ENCODE measurements at regions not wholly inside any gene's neighbourhood (a gene's known extent, or its start where the extent isn't known, plus 50 kb on each side); places are given as distances from the start of the nearest gene placed in this dataset.
"Not testable (repeated sequence)": the region's sequence is repeated elsewhere in the genome, so short reads cannot be mapped to it uniquely, and the experiment has no call there.

DNA sequence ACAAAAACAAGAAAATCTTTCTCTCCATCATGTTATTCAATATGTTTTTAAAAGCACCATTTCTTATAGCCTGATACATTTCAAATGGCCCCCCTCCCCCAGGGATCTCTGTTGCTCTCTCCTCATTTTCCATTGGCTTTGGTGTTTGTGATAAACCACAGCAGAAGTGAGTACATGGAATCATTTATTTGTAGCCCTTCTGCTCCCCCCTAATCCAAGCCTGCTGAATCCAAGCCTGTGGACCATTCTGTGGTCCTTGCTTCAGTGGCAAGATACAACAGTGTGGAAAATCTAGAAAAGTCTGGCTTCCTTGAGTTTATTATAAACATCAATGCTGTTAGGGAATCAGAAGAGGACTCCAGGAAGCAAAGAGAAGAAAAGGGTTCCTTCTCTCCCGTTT, 737.2 kb upstream of the TPTE start:
- peaks cover 43% of the 10 kb centered on the region for H3K9me3 ChIP-seq (ENCODE audit: low read length)
- H3K79me2 ChIP-seq (ENCODE audit: low read length); H4K20me1 ChIP-seq (ENCODE audit: insufficient read depth, low read depth, low read length); H3K9ac ChIP-seq (ENCODE audit: low read length); H3K36me3 ChIP-seq (ENCODE audit: insufficient read depth, low read length); H3K9me2 ChIP-seq (replicated peaks; ENCODE audit: insufficient read depth, low read length); H3K4me1 ChIP-seq (ENCODE audit: low read length); H3K27ac ChIP-seq (ENCODE audit: low read length); H3K27me3 ChIP-seq (ENCODE audit: low read length); H2AFZ ChIP-seq (ENCODE audit: low read length); H3K4me3 ChIP-seq (ENCODE audit: low read length); H3K4me2 ChIP-seq (ENCODE audit: low read depth, low read length, poor library complexity, severe bottlenecking): not testable (repeated sequence)
- peak; percentile 30 for DNase-seq

DNA sequence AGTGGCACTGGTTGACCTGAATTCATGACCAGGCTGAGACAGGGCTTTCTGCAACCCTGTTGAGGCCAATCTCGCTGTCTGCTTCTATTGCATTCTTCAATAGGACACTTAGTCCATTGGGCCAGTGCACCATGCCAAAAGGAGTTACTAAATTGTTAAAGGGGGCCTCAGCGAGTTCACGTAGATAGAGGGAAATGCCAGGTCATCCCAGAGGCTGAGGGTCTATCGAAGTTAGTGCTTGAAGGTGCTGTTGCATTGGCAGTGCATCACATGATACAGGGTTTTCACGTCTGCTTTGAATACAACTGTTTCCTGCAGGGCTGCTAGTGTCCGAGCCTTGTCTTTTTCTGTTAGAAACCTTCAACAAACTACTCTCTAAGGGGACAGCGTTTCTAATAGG, 735.3 kb upstream of the TPTE start:
- peak; percentile 24 for DNase-seq
- H3K4me3 ChIP-seq (ENCODE audit: low read length); H2AFZ ChIP-seq (ENCODE audit: low read length); H3K27me3 ChIP-seq (ENCODE audit: low read length); H3K9ac ChIP-seq (ENCODE audit: low read length); H3K4me1 ChIP-seq (ENCODE audit: low read length); H3K27ac ChIP-seq (ENCODE audit: low read length); H3K9me2 ChIP-seq (replicated peaks; ENCODE audit: insufficient read depth, low read length); H3K36me3 ChIP-seq (ENCODE audit: insufficient read depth, low read length); H3K4me2 ChIP-seq (ENCODE audit: low read depth, low read length, poor library complexity, severe bottlenecking); H3K79me2 ChIP-seq (ENCODE audit: low read length); H4K20me1 ChIP-seq (ENCODE audit: insufficient read depth, low read depth, low read length): not testable (repeated sequence)
- H3K9me3 ChIP-seq (ENCODE audit: low read length): peaks cover 40% of the 10 kb centered on the region

- H3K9me2 ChIP-seq (replicated peaks; ENCODE audit: insufficient read depth, low read length); H3K79me2 ChIP-seq (ENCODE audit: low read length): not testable (repeated sequence)
Observed at GRCh38 chr21:9788281-9788680, 733.1 kb upstream of the TPTE start.

GRCh38 chr21:9790354-9790753, 731.0 kb upstream of the TPTE start:
- H3K9me2 ChIP-seq (replicated peaks; ENCODE audit: insufficient read depth, low read length); H3K36me3 ChIP-seq (ENCODE audit: insufficient read depth, low read length); H3K27ac ChIP-seq (ENCODE audit: low read length); H3K4me3 ChIP-seq (ENCODE audit: low read length); H3K4me1 ChIP-seq (ENCODE audit: low read length); H3K27me3 ChIP-seq (ENCODE audit: low read length); H2AFZ ChIP-seq (ENCODE audit: low read length); H3K9ac ChIP-seq (ENCODE audit: low read length); H3K79me2 ChIP-seq (ENCODE audit: low read length); DNase-seq; H3K4me2 ChIP-seq (ENCODE audit: low read depth, low read length, poor library complexity, severe bottlenecking); H4K20me1 ChIP-seq (ENCODE audit: insufficient read depth, low read depth, low read length): not testable (repeated sequence)
- H3K9me3 ChIP-seq (ENCODE audit: low read length): peaks cover 52% of the 10 kb centered on the region

More at GRCh38 chr21:9788281-9788680, 733.1 kb upstream of the TPTE start:
- peak; percentile 36 for DNase-seq
- not testable (repeated sequence) for H2AFZ ChIP-seq (ENCODE audit: low read length); H3K4me1 ChIP-seq (ENCODE audit: low read length); H3K27me3 ChIP-seq (ENCODE audit: low read length); H3K4me2 ChIP-seq (ENCODE audit: low read depth, low read length, poor library complexity, severe bottlenecking); H3K36me3 ChIP-seq (ENCODE audit: insufficient read depth, low read length); H3K4me3 ChIP-seq (ENCODE audit: low read length); H3K9ac ChIP-seq (ENCODE audit: low read length); H3K27ac ChIP-seq (ENCODE audit: low read length); H4K20me1 ChIP-seq (ENCODE audit: insufficient read depth, low read depth, low read length)
- peaks cover 48% of the 10 kb centered on the region for H3K9me3 ChIP-seq (ENCODE audit: low read length)

DNA sequence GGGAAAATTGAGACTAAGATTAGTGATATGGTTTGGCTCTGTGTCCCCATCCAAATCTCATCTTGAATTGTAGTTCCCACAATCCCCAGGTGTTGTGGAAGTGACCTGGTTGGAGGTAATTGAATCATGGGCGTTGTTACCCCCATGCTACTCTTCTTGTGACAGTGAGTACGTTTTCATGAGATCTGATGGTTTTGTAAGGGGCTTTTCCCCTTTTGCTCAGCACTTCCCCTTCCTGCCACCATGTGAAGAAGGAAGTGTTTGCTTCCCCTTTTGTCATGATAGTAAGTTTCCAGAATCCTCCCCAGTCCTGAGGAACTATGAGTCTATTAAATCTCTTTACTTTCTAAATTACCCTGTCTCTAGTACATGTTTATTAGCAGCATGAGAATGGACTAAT, 729.9 kb upstream of the TPTE start:
- H3K9me2 ChIP-seq (replicated peaks; ENCODE audit: insufficient read depth, low read length); H3K36me3 ChIP-seq (ENCODE audit: insufficient read depth, low read length); DNase-seq; H3K27ac ChIP-seq (ENCODE audit: low read length); H3K9ac ChIP-seq (ENCODE audit: low read length); H3K4me2 ChIP-seq (ENCODE audit: low read depth, low read length, poor library complexity, severe bottlenecking); H2AFZ ChIP-seq (ENCODE audit: low read length); H3K4me3 ChIP-seq (ENCODE audit: low read length); H3K27me3 ChIP-seq (ENCODE audit: low read length); H3K79me2 ChIP-seq (ENCODE audit: low read length); H3K4me1 ChIP-seq (ENCODE audit: low read length); H4K20me1 ChIP-seq (ENCODE audit: insufficient read depth, low read depth, low read length): not testable (repeated sequence)
- H3K9me3 ChIP-seq (ENCODE audit: low read length): peaks cover 53% of the 10 kb centered on the region

- not testable (repeated sequence) for H3K27ac ChIP-seq (ENCODE audit: low read length); H3K4me1 ChIP-seq (ENCODE audit: low read length); DNase-seq
Observed at GRCh38 chr21:9795291-9795690, 726.1 kb upstream of the TPTE start.

DNA sequence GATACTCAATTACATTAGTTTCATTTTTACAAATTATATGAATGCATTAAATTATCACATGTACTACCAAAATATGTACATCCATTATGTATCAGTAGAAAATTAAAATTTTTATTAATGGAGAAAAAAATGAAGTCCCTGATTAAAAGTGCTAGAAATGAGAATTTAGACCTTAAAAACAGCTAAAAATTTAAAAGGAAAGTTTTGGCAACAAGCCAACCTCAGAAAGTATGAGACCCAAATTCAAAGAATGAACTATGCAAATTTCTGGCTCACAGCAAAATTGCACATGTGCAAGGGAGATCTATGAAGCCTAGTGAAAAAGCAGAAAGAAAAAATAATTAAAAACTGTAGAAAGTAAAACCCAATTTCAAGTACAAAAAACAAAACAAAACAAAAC, 725.1 kb upstream of the TPTE start:
- not testable (repeated sequence) for H3K27ac ChIP-seq (ENCODE audit: low read length); DNase-seq; H3K4me2 ChIP-seq (ENCODE audit: low read depth, low read length, poor library complexity, severe bottlenecking); H3K4me1 ChIP-seq (ENCODE audit: low read length); H4K20me1 ChIP-seq (ENCODE audit: insufficient read depth, low read depth, low read length); H2AFZ ChIP-seq (ENCODE audit: low read length); H3K79me2 ChIP-seq (ENCODE audit: low read length); H3K9me2 ChIP-seq (replicated peaks; ENCODE audit: insufficient read depth, low read length); H3K4me3 ChIP-seq (ENCODE audit: low read length); H3K36me3 ChIP-seq (ENCODE audit: insufficient read depth, low read length); H3K9ac ChIP-seq (ENCODE audit: low read length); H3K27me3 ChIP-seq (ENCODE audit: low read length)
- peaks cover 38% of the 10 kb centered on the region for H3K9me3 ChIP-seq (ENCODE audit: low read length)

More at GRCh38 chr21:9795291-9795690, 726.1 kb upstream of the TPTE start:
- not testable (repeated sequence) for H2AFZ ChIP-seq (ENCODE audit: low read length); H3K79me2 ChIP-seq (ENCODE audit: low read length); H3K4me2 ChIP-seq (ENCODE audit: low read depth, low read length, poor library complexity, severe bottlenecking); H3K36me3 ChIP-seq (ENCODE audit: insufficient read depth, low read length); H4K20me1 ChIP-seq (ENCODE audit: insufficient read depth, low read depth, low read length); H3K4me3 ChIP-seq (ENCODE audit: low read length); H3K27me3 ChIP-seq (ENCODE audit: low read length); H3K9me2 ChIP-seq (replicated peaks; ENCODE audit: insufficient read depth, low read length); H3K9ac ChIP-seq (ENCODE audit: low read length)
- peaks cover 45% of the 10 kb centered on the region for H3K9me3 ChIP-seq (ENCODE audit: low read length)

GRCh38 chr21:9807675-9808074, 713.7 kb upstream of the TPTE start:
- not testable (repeated sequence) for DNase-seq; H3K27me3 ChIP-seq (ENCODE audit: low read length); H3K79me2 ChIP-seq (ENCODE audit: low read length); H3K9me3 ChIP-seq (ENCODE audit: low read length); H3K9ac ChIP-seq (ENCODE audit: low read length); H3K36me3 ChIP-seq (ENCODE audit: insufficient read depth, low read length); H3K4me3 ChIP-seq (ENCODE audit: low read length); H3K4me2 ChIP-seq (ENCODE audit: low read depth, low read length, poor library complexity, severe bottlenecking); H3K4me1 ChIP-seq (ENCODE audit: low read length); H2AFZ ChIP-seq (ENCODE audit: low read length); H4K20me1 ChIP-seq (ENCODE audit: insufficient read depth, low read depth, low read length); H3K27ac ChIP-seq (ENCODE audit: low read length); H3K9me2 ChIP-seq (replicated peaks; ENCODE audit: insufficient read depth, low read length)

DNA sequence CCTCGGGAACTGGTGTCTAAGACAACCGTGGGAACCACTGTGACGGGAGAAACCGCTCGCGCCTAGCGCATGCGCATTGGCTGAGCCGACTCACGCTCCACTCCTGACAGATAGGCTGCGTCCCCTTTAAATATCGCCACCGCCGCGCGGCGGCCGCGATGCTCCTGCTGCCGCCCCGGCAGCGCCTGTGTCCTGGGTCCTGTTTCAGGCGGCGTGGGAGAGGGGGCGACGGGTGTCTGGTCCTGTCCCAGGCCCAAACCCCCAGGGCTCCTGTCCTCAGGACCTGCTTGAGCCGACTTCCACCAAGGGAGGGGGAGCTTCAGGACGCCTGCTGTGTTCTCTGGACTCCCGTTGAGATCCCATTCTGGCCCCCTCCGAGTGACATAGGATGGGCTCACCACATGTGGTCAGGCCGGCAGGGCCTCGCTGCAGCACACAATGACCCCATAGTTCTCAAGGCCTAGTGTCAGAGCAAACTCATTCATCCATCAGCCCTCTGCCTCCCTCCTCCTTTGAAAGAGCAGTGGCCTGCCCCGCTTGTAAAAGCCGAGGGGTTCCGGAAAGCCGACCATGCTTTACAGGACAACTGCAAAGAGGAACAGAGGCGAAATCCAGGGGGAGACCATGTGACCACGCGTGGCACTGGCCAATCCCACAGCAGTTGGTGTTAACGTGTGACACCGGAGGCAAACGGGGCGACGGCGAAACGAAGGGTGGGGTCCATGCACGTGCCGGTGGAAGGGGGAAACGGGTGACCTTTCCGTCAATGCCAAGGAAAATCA, 710.0 kb upstream of the TPTE start:
- not testable (repeated sequence) for H4K20me1 ChIP-seq (ENCODE audit: insufficient read depth, low read depth, low read length); H3K4me1 ChIP-seq (ENCODE audit: low read length); H3K79me2 ChIP-seq (ENCODE audit: low read length); H3K4me3 ChIP-seq (ENCODE audit: low read length); H3K9me2 ChIP-seq (replicated peaks; ENCODE audit: insufficient read depth, low read length); H3K36me3 ChIP-seq (ENCODE audit: insufficient read depth, low read length); H3K9ac ChIP-seq (ENCODE audit: low read length); DNase-seq; H3K27me3 ChIP-seq (ENCODE audit: low read length); H3K27ac ChIP-seq (ENCODE audit: low read length); H2AFZ ChIP-seq (ENCODE audit: low read length); H3K4me2 ChIP-seq (ENCODE audit: low read depth, low read length, poor library complexity, severe bottlenecking); H3K9me3 ChIP-seq (ENCODE audit: low read length)
